ENCODE measurements at regions not wholly inside any gene's neighbourhood (a gene's known extent, or its start where the extent isn't known, plus 50 kb on each side); places are given as distances from the start of the nearest gene placed in this dataset.

- no peak for DNase-seq (ENCODE audit: low read depth in 2 of 2)
Observed at GRCh38 chr12:13503094-13503835, 306.7 kb downstream of the EMP1 start.

DNA sequence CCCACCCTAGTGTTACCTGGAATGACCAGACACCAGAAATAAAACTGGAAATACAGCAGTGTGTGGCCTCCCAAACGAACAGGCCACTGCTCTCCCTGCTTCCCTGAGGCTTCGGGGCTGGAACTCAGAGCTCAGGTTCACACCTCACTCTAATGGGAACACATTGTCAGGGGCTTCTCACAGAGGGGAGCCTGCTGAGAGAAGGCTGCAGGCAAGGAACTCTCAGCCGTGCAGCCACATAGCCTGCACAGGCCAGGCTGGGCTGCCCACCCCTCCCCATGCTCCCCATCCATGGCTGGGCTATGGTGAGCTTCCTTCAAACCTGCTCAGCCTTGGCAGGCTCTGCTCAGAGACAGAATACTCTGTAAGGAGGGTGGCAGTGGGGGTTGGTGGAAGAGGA, 302.5 kb downstream of the EMP1 start:
- no peak for DNase-seq (ENCODE audit: low read depth in 2 of 2)

DNA sequence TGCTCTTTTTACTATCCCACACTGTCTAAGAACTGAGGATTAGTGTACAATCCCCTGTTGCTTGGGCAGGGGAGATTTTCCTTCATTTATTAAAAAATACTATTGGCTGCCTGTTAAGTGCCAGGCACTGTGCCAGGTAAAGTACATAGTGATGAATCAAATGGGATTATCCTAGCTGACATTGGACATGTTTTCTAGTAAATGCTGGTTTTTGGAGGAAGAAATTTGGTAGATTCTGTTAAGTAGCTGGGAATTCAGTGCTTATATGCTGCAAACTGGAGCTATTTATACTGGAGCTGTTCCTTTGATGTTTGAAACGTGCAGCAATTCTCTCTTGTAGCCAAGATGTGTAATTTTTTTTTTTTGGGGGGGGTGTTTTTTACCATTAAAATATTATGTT, 299.6 kb downstream of the EMP1 start:
- no peak for DNase-seq (ENCODE audit: low read depth in 2 of 2)

GRCh38 chr12:13489246-13489645, 292.7 kb downstream of the EMP1 start:
- no peak for DNase-seq (ENCODE audit: low read depth in 2 of 2)

GRCh38 chr12:13487326-13487725, 290.8 kb downstream of the EMP1 start:
- no peak for DNase-seq (ENCODE audit: low read depth in 2 of 2)

DNA sequence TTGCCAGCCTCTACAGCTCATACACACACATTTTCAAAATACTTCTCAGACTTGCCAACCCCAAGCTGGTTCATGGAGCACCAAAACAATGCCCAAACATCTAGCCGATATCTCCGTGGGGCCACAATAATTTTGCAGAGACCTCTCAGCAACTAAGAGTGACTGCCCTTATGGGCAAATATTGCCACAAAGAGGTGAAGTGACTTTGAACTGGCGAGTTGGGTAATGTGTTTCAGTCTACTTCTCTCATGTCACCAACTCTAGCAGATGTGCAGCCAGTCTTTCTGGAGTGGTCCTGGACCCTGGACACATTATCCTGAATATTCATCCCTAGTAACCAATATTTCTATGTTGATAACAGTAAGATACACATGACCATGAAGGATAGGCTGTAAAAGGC, 290.3 kb downstream of the EMP1 start:
- no peak for DNase-seq (ENCODE audit: low read depth in 2 of 2)

GRCh38 chr12:13478650-13479181, 282.2 kb downstream of the EMP1 start:
- DNase-seq (ENCODE audit: low read depth in 2 of 2): no peak

DNA sequence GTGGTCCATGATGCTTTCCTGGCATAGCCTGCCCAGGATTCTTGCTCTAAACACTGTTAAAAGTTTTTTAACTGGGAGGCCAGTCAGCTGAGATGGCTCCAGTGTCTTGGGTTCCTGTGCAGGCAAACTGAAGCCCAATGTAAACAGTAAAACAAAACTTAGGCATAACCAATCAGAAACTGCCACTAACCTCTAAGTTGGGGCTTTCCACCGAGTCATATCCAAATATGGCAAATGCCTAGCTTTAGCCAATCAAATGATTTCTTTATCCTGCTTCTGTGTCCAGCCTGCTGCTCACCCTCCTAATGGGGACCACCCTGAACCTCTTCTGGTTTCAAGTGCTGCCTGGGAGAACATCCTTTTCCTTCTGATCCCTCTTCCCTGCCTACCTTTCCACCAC, 277.9 kb downstream of the EMP1 start:
- no peak for DNase-seq (ENCODE audit: low read depth in 2 of 2)

- DNase-seq (ENCODE audit: low read depth in 2 of 2): no peak
Observed at GRCh38 chr12:13472690-13473089, 276.2 kb downstream of the EMP1 start.

DNA sequence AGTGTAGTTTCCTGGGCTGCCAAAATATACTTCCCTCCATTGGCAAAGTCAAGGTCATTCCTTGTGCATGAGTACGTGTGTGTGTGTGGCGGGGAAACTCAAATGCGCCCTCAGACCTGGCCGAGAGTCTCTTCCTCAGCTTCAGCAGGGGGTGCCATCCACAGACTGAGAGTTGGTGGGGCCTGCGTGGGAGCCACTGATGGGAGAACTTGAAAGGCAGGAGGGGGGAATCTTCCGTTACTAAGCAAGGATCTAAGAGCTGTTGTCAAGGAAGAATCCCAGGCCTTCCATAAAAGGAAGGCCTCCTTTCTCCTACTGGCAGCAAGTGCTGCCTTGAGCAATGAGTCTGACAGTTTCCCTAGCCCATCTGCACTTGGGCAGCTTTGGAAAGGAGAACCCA, 274.9 kb downstream of the EMP1 start:
- no peak for DNase-seq (ENCODE audit: low read depth in 2 of 2)

DNA sequence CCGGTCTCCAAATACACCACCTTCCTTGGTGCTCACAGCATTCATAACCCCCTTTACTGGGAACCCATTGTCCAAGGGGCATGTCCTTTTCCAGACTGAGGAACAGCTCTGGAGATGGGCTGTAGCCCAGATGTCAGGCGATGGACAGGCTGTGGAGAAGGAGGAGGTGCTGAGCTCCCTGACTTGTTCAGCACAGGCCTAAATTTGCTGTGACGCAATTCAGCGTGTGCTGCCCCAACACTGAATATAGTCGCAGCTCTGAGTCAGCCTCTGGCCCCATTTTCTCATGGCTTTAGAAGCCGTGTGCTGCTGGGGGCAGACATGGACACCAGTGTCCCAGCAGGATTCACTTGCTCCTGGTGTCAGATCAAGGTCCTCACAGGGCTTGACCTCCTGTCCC, 269.1 kb downstream of the EMP1 start:
- no peak for DNase-seq (ENCODE audit: low read depth in 2 of 2)

DNA sequence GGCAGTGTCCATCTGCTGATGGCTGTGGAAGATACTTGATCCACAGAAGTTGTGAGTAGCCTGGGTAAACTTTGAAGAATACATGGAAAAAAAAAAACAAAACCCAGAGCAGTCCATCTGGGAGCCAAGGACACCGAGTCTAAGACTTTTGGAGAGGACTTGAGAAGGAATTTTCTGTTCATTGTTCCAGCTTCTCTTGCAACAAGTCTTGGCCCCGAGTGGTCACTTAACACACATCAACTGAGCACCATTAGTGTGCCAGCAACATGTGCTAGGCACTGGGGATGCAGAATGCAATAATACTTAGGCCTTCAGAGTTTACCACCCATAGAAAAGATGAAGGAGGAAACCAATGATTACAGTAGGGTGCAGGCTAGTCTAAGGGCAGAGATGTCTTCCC, 266.7 kb downstream of the EMP1 start:
- no peak for DNase-seq (ENCODE audit: low read depth in 2 of 2)

DNA sequence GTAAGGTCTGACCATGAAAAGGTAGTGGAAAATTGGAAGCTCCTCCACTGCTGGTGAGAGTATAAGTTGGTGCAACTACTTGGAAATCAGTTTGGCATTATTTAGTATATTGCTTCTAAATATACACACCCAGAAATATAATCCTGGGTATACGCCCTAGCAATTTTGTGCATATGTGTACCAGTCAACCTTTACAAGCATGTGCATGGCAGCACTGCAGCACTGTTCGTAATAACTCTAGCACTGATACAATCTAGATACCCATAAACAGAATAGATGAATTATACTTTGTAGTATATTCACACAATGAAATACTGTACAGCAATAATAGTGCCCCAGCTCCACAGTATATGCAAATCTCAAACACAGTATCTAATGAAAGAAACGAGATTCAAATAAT, 265.9 kb downstream of the EMP1 start:
- DNase-seq (ENCODE audit: low read depth in 2 of 2): no peak

DNA sequence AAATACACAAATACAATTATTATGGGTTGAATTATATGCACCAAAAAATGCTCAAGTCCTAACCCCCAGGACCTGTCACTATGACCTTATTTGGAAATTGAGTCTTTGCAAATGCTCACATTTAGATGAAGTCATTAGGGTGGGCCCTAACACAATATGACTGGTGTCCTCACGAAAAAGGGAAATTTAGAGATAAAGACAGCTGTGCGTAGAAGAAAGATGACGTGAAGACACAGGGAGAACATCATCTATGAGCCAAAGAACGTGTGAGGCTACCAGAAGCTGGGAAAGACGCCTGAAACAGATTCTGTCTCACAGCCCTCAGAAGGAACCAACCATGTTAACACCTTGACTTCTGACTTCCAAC, 259.2 kb downstream of the EMP1 start:
- no peak for DNase-seq (ENCODE audit: low read depth in 2 of 2)

DNA sequence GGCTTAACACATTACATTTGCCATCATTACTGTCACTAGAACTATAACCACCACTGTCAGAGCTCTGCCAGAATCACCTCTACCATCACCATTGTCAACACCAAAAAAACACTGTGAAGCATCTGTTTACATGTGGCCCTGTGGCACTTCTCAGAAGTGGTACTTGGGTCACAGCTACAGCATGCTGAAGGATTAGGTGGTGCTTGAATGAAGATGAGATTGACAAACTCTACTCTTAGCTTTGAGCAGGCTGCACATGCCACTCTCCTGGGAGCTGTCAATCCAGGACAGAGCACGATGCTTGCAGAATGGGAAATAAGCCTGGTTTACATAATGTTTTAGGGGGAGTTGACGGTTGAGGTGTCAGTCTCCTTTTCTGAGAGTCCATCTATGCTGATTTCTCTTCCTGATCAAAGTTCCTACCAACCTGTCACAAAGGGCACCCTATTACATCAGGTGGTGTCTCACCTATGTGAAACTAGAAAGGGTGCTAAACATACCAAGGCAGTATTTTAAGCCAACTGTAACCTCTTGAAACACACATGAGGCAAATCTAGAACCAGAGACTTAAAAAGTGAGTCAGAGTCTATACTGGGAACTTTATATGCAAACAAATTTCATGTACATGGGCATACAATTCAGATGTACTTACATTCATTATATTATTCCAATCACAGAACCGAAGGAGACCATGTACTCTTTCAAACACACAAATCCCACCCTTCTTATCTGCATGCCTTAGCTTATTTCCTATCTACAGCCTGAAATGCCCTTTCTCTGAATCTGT, 258.7 kb downstream of the EMP1 start:
- DNase-seq (ENCODE audit: low read depth in 2 of 2): no peak

GRCh38 chr12:13452955-13453570, 256.5 kb downstream of the EMP1 start:
- no peak for DNase-seq (ENCODE audit: low read depth in 2 of 2)

DNA sequence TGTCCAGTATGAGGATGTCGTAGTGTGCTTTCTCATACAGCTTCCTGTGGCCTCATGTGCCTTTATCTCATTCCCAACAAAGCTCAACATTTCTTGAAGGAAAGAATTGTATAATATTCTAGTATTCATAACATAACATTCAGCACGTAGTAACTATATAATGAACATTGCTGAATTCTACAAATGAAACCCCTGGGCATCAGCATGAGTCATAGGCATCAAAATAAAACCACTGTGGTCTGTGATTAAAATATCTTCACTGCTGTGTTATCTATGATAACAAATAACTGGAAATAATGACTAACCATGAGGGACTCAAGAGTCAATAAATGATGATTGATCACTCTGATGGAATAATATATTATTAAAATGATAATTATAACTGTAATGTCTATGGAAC, 255.2 kb downstream of the EMP1 start:
- no peak for DNase-seq (ENCODE audit: low read depth in 2 of 2)

DNA sequence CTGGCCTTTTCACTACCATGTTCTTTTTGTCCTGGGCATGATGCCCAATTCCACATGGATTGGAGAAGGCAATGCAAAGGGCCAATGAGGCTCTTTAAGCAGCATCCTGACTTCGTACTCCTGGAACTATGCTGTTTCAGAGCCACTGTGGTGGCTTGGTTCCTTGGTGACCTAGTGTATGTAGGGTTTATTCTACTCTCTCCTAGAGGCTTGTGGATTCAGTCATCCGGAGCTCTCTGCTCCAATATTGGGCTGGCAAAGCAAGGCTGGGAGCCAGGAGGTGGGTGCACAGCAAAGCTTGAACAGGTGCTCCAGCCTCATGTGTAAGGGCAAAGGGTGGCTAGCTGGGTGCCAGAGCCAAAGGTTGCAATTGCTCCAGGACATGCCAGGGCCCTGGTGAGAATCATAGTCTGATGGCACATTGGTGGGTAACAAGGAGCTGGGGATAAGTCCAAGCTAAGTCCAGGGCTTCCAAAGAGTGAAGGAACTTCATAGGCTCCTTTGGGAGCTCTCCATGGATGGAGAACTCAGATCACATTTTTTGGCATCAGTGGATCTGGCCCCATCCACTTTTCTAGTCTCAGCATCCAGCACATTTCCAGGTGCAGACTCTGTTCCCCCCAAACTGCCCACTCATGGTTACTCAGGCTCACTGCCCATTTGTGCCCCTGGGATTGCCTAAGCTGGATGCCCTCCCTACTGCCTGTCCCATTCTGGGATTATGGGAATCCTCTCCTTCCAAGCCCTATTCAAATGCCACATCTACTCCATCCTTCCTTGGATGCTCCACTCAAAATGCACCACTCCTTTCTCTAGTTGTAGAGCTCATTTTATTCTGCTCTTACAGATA, 253.9 kb downstream of the EMP1 start:
- no peak for DNase-seq (ENCODE audit: low read depth in 2 of 2)

DNA sequence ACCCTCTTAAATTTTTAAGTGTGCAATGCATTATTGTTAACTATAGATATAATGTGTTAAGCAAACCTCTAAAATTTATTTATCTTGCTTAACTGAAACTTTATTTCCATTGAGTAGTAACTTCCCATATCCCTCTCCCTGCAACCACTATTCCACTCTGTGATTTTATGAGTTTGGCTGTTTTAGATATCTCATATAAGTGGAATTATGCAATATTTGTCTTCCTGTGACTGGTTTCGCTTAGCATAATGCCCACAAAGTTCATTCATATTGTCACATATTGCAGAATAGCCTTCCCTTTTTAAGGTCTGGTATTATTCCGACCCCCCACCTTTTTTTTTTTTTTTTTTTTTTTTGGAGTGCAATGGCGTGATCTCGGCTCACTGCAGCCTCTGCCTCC, 247.6 kb downstream of the EMP1 start:
- DNase-seq (ENCODE audit: low read depth in 2 of 2): no peak

DNA sequence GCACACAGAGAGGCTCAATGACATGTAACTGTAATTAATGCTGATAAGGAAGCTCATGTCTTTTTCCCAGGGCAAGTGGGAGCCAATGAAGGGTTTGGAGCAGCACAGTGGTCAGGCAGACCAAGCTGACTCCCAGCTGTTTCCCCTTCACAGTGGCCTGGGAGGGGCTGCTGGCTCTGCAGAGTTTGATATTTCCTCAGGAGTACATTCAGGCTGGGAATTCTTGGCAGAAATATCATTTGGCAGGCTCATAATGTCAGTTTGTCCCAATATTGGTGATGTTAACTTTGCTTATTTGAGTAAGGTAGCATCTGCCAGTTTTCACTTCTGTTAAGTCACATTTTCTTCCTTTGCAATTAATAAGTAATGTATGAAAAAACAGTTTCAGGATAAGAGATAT, 247.0 kb downstream of the EMP1 start:
- no peak for DNase-seq (ENCODE audit: low read depth in 2 of 2)

DNA sequence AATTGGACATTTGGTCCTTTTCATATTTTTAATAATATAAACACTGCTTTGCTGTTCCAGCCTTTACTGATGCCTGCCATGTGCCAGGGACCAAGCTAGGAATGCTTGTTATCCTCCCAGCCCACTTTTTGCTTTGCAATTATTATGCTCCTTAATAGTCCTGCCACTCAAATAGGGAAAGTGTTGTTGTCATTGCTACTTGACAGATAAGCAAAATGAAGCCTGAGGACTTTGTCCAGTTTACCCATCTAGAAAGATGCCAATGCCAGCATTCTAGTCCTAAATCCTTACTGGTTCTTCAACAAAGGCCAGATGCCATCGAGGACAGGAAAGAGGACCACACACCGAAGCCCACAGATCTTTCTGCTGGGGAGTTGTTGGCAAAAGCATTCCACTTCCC, 246.5 kb downstream of the EMP1 start:
- no peak for DNase-seq (ENCODE audit: low read depth in 2 of 2)

DNA sequence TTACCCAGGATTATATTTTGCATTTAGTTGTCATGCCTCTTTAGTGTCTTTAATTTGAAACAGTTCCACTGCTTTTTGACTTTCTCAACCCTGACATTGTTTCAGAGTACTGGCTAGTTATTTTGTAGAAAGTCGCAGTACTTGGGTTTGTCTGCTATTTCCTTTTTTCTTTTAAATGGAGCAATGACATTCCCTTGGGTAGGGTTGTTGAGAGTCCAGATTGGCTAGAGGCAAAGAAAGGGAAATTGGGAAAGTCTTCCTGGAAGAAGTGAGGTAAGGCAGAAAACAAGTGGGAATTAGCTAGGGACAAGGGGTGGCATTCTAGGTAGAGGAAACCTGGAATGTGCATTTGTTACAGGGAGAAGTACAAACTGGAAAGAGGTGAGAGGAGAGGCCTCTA, 245.9 kb downstream of the EMP1 start:
- DNase-seq (ENCODE audit: low read depth in 2 of 2): no peak

Measured in stimulated activated CD8-positive, alpha-beta memory T cell treated with anti-CD3 and anti-CD28 coated beads, Interleukin-2, amount 100 ng/mL, for 48 hours (primary cell).